Neutrophil (primary cell): ENCODE measurements at regions not wholly inside any gene's neighbourhood (a gene's known extent, or its start where the extent isn't known, plus 50 kb on each side); places are given as distances from the start of the nearest gene placed in this dataset.

ENCODE experiments used
- H3K27ac ChIP-seq: fragments of 200-600 bp; sonication (generic); 2 replicates; pipeline ENCODE4 v1.5.1; 2016; ENCODE audit warnings: mild to moderate bottlenecking, moderate library complexity
- H3K27me3 ChIP-seq: fragments of 200-600 bp; sonication (generic); 2 replicates; pipeline ENCODE4 v1.6.0; 2016; ENCODE audit warnings: mild to moderate bottlenecking
- H3K36me3 ChIP-seq: fragments of 200-600 bp; sonication (generic); 2 replicates; pipeline ENCODE4 v1.5.1; 2017
- H3K4me1 ChIP-seq, 2 experiments: fragments of 200-600 bp in 1 of 2; sonication (generic) in 1 of 2; 1 replicate in 1 of 2; 2 replicates in 1 of 2; pipeline versions ENCODE4 v1.5.1 to v1.6.1; 2013 to 2016; ENCODE audit warnings: low read depth in 1 of 2, low read length in 1 of 2, mild to moderate bottlenecking in 1 of 2, moderate library complexity in 1 of 2; ENCODE audit not compliant: control insufficient read depth in 1 of 2, insufficient read depth in 1 of 2
- H3K4me3 ChIP-seq, 2 experiments: fragments of 200-600 bp in 1 of 2; sonication (generic) in 1 of 2; 1 replicate in 1 of 2; 2 replicates in 1 of 2; pipeline ENCODE4 v1.5.1; 2013 to 2016; ENCODE audit warnings: low read depth in 1 of 2, low read length in 1 of 2, mild to moderate bottlenecking in 1 of 2, moderate library complexity in 1 of 2
- H3K9me3 ChIP-seq: fragments of 200-600 bp; sonication (generic); 2 replicates; pipeline ENCODE4 v1.5.1; 2016
- TF ChIP-seq, protein P1 (sequence below): fragments of 200-600 bp; sonication (generic); IDR thresholded peaks from 2 replicates; pipeline ENCODE4 v1.5.1; 2016; ENCODE audit warnings: antibody characterized with exemption

DNA sequence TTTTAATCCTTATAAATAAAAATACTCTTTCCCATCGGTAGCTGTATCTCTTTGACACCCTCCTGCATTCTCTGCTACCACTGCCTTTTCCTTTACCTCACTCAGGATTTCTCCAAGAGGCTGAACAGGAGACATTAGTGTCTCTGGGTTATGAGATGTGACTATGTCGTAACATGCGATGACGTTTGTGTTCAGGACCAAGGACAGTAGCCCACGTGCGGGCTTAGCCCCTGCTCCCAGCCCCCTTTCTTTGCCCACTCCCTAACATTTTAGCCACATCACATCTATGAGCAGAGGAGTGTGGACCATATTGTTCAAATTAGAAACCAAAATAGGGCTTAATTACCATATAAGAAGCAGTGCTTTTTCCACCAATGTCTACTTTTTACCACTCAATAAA is 369.3 kb downstream of the FBXW7 start:
- no peaks in the 10 kb centered on the region for H3K36me3 ChIP-seq
- no peak overlapping the region for H3K4me3 ChIP-seq
- H3K27me3 ChIP-seq: peaks cover 4% of the 10 kb centered on the region
- H3K4me1 ChIP-seq: no peaks in the 10 kb centered on the region
- no peak overlapping the region for H3K27ac ChIP-seq
- TF ChIP-seq, protein P1, sequence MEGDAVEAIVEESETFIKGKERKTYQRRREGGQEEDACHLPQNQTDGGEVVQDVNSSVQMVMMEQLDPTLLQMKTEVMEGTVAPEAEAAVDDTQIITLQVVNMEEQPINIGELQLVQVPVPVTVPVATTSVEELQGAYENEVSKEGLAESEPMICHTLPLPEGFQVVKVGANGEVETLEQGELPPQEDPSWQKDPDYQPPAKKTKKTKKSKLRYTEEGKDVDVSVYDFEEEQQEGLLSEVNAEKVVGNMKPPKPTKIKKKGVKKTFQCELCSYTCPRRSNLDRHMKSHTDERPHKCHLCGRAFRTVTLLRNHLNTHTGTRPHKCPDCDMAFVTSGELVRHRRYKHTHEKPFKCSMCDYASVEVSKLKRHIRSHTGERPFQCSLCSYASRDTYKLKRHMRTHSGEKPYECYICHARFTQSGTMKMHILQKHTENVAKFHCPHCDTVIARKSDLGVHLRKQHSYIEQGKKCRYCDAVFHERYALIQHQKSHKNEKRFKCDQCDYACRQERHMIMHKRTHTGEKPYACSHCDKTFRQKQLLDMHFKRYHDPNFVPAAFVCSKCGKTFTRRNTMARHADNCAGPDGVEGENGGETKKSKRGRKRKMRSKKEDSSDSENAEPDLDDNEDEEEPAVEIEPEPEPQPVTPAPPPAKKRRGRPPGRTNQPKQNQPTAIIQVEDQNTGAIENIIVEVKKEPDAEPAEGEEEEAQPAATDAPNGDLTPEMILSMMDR: no peak
- no peaks in the 10 kb centered on the region for H3K9me3 ChIP-seq

DNA sequence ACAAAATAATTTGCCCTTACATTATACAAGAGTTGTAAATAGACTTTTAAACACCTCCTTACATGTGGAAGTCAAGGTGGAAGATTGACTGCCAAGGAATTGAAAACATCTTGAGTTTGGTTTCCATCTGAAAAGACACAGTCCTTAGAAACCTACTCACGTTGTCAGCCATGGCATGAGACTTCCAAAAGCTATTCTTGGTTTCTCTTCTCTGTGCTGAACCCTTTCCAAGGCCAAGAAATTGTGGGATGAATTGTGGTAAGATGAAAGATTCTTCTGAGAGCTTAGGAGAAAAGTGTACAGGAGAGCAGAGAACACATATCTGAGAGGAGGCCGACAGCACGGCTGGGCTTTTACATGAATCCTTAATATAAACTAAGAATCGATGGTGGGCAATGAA is 370.0 kb downstream of the FBXW7 start:
- TF ChIP-seq, protein P1: no peak
- Histone ChIP-seq H3K27me3 (peaks cover 4% of the 10 kb centered on the region), H3K4me1 (no peaks in the 10 kb centered on the region), H3K4me3 (no peak overlapping the region), H3K36me3 (no peaks in the 10 kb centered on the region), H3K9me3 (no peaks in the 10 kb centered on the region), H3K27ac (no peak overlapping the region)

DNA sequence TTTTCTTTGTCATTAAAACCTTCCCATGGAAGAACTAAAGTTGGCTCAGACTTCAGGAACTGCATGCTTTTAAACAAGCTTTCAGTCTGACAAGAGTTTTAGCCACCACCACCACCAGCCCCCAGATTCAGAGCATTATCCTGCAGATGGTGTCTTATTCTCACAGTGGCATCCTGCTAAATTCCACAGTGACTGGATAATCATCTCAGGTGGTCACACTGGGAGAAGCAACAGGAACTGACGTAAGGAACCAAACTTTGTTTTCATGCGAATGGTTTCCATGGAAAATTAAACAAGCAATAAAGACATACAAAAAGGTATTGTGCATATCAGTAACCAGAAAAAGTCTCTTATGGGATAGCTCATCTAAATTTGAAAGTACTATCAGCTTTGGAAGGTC is 370.7 kb downstream of the FBXW7 start:
- Histone ChIP-seq H3K27ac (no peak overlapping the region), H3K4me3 (no peak overlapping the region), H3K27me3 (peaks cover 4% of the 10 kb centered on the region), H3K36me3 (no peaks in the 10 kb centered on the region), H3K4me1 (no peaks in the 10 kb centered on the region), H3K9me3 (no peaks in the 10 kb centered on the region)
- TF ChIP-seq, protein P1: no peak

DNA sequence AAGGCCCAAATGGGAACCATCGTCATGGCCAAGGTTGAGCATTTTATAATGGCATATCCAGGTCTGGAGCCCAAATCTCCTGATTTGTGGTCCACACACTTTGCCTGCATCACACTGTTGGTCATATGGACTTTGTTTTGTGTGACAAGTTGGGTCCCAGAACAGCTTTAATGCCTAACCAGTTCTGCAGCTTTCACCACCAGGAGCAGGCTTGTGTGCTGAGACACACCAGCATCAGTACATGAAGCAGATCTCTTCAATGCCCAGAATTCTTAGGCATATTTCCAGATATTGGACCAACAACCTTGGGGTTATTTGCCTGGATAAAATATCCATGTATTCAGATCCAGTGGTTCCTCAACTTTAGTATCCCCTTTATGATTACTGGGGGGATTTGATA is 371.3 kb downstream of the FBXW7 start:
- Histone ChIP-seq H3K4me1 (no peaks in the 10 kb centered on the region), H3K36me3 (no peaks in the 10 kb centered on the region), H3K27me3 (peaks cover 4% of the 10 kb centered on the region), H3K9me3 (no peaks in the 10 kb centered on the region), H3K4me3 (no peak overlapping the region), H3K27ac (no peak overlapping the region)
- TF ChIP-seq, protein P1: no peak

DNA sequence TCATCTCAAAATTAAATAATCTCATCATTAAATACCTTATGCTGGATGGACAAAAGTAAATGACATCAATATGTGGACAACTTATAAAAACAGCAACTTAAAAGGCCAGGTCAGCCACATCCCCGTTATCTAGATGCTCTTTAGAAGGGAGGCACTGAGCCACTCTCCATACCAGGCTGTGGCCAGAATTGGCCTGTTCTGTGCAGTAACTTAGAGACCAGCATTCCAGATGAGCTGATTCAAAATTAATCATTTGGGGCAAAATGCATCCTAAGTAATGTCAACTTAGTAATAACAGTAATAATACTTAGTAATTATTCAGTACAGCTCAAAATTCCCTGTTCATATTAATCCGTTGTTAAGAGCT is 373.6 kb downstream of the FBXW7 start:
- Histone ChIP-seq H3K27ac (no peak overlapping the region), H3K4me3 (no peak overlapping the region), H3K9me3 (no peaks in the 10 kb centered on the region), H3K4me1 (no peaks in the 10 kb centered on the region), H3K27me3 (peaks cover 4% of the 10 kb centered on the region), H3K36me3 (no peaks in the 10 kb centered on the region)
- TF ChIP-seq, protein P1: no peak

DNA sequence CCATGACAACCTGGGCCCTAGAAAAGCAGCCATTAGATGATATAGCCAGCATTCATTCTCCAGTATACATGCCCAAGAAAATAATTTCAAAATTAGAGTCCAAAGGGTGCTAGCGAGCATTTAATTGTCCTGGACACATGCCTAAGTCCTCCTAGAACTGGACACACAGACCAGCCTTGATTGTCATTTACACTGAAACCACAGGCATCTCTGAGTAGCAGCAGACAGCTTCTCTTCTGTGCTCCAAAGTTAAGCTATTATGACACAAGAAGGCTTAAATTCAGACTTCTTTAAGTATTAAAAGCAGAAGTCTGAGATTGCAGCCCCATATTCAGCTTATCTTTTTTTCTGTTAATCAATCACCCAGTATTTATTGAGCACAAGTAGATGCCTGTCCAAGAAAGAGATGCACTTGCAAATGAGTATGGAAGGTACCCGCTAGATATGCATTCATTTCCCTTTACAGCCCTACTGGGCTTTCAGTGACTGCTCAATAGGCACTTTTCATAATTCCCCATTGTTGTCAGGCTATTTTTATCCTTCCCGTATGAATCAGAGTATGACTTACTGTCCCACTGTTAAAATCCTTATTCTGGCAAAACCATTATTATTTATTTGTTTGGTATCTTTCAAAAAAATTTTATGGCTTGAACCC is 374.1 kb downstream of the FBXW7 start:
- Histone ChIP-seq H3K4me3 (no peak overlapping the region), H3K36me3 (no peaks in the 10 kb centered on the region), H3K9me3 (no peaks in the 10 kb centered on the region), H3K27ac (no peak overlapping the region), H3K4me1 (no peaks in the 10 kb centered on the region), H3K27me3 (peaks cover 4% of the 10 kb centered on the region)
- TF ChIP-seq, protein P1: no peak
